ENCODE measurements at regions not wholly inside any gene's neighbourhood (a gene's known extent, or its start where the extent isn't known, plus 50 kb on each side); places are given as distances from the start of the nearest gene placed in this dataset.
"Not testable (repeated sequence)": the region's sequence is repeated elsewhere in the genome, so short reads cannot be mapped to it uniquely, and the experiment has no call there.

DNA sequence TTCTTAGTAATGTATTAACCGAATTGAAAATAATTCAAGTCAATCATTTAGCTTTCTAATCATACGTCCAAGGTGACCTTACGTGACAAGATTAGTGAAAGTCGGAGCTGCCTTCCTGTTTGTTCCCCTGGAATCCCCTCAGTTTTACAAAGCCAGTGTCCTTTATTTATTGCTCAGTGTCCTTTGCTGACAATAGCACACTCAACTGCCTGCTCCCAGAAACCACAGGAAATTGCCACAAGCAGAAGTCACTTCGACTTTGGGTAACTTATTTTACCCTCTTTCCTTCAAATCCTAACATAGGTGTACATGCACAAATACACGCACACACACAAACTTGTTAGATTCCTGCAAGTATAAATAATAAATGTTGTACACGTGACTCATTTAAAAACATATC is 1167.7 kb upstream of the ADGRB3 start:
- DNase-seq = no peak

DNA sequence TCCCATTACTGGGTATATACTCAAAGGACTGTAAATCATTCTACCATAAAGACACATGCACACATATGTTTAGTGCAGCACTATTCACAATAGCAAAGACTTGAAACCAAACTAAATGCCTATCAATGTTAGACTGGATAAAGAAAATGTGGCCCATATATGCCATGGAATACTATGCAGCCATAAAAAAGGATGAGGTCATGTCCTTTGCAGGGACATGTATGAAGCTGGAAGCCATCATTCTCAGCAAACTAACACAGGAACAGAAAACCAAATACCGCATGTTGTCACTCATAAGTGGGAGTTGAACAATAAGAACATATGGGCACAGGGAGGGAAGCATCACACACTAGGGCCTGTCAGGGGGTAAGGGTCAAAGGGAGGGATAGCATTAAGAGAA is 1172.4 kb upstream of the ADGRB3 start:
- DNase-seq = not testable (repeated sequence)

DNA sequence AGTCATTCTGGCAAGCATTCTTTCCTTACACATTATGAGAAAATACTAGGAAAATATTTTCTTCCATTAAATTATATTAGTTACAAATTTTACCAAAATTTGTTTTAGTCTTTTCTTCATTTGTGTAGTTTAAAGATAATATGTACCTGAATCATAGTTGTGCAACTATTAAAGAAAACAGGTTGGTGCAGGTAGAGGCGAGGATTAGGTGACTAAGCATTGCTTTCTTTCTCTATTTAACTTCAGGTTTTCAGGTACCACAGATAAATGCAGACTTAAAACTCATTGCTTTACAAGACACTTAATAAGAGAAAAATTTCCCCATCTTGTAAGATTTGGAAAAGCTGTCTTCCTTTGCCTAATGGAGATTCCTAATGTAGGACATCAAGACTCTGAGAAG is 1175.5 kb upstream of the ADGRB3 start:
- no peak for DNase-seq

DNA sequence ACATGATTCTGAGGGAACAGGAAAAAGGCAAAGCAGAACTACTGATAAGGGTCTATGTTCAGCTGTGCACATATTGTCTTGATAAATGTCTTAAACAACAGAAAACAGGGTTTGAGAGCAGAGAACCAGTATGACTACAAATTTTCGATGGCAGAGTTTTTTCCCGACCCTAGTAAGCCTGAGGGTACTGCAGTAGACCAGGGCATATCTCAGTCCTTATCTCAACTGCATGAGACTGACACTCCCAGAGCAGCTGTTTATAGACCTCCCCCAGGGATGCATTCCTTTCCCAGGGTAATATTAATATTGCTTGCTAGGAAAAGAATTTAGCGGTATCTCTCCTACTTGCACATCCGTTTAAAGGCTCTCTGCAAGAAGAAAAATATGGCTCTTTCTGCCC is 1176.8 kb upstream of the ADGRB3 start:
- DNase-seq = no peak

DNA sequence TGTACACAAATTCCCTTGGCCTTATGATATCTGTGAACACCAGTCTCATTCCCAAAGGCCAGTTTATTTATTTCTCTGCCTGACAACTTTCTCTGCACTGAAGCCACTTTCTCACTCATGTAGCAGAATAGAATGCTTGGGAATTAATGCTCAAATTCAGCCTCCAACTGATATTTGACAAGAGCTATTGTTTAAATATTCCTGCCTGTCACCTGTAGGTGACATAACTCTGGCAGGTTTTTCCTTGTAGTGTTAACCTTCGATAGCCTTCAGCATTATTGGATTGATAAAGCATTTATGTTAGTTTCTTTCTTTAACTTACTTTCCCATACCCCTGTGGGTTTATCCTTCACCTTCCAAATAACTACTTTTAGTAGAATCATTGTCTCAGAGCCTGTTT is 1183.2 kb upstream of the ADGRB3 start:
- DNase-seq = no peak

DNA sequence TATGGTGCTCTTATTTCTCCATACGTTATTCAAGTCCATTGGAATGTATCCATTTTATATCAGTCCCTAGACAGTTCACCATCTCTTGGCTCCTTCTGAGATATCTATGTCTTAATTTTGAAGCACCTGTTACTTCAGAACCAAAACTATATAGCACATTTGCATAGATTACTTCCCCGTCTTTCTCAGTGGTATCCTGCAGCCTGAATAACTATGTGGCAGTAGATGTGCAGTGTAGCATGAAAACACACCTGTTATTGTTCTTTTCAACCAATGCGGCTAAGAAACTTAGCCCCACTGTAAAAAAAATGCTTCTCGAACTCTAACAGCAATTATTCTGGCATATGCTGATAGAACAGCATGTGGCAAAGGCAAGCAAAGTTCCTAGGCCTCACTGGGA is 1184.4 kb upstream of the ADGRB3 start:
- no peak for DNase-seq

DNA sequence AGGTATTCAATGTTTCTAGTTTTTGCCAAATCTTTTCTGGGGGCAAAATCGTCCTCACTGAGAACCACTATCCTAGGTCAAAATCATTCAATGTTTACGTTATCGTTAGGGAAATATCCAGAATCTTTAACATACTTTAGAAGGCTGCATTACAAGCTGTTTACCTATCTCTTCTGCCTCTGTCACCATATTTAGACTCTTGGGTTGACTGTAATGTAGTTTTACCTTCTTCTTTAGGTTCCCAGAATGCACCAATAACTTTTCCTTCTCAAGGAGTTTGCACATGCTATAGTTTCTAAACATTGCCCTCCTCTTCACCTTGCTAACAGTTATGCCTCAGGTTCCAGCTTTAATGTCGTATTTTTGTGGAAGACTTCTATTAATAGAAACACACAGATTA is 1185.5 kb upstream of the ADGRB3 start:
- DNase-seq = no peak

DNA sequence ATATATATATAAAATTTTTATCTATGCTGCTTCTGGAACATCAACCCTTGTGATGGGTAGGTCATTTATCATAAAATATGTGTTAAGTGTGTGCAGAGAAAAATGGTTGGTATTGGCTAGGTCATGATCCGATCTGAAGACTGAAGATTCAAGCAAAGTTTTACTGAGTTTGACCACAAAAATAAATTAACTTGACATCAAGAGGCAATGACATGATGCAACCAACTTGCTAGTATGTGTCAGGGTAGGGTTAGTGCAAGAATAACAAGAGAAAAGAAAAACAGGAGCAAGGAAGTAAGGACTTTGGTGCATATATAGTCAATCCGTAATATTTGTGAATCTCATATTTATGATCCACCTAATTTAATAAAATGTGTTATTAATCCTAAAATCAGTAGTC is 1202.0 kb upstream of the ADGRB3 start:
- no peak for DNase-seq

DNA sequence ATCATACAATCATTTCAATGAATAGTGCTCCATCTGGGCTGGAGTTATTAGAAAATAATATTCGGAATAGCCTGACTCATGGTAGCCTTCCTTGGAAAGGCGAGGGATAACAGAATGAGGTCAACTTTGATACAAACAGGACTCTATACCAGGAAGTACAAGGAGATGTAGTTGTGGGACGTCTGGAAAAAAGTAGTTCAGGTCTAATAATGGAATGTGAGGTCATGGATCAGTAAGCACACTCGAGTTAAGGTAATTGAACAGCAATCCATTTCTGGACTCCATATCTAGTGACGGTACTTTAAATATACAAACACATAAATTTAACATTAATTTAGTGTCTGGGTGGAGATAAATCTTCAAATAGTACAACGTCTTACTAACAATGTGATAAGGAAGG is 1204.0 kb upstream of the ADGRB3 start:
- DNase-seq = no peak

DNA sequence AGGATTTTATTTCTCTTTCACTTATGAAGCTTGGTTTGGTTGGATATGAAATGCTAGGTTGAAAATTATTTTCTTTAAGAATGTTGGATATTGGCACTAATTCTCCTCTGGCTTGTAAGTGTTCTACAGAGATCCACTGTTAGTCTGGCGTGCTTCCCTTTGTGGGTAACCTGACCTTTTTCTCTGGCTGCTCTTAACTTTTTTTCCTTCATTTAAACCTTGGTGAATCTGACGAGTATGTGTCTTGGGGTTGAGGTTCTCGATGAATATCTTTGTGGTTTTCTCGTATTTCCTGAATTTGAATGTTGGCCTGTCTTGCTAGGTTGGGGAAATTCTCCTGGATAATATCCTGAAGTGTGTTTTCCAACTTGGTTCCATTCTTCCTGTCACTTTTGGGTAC is 1208.4 kb upstream of the ADGRB3 start:
- not testable (repeated sequence) for DNase-seq

DNA sequence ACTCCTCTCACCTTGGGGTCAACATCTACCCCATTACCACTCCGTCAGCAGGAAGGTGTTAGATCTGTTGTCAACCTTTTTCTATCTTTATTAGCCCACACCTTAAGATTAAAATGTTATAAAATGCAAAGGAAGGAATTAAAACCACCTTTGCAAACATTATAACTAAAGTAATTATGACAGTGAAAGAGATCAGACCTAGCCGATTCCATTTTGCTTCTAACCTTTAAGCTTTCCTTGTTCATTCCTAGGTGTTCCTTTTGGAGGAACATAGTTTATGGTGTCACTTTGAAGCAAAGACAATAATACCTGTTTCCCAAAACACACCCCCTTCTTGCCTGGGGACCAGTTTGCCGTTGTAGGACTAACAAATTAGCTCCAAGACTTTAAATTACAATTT is 1223.0 kb upstream of the ADGRB3 start:
- no peak for DNase-seq

DNA sequence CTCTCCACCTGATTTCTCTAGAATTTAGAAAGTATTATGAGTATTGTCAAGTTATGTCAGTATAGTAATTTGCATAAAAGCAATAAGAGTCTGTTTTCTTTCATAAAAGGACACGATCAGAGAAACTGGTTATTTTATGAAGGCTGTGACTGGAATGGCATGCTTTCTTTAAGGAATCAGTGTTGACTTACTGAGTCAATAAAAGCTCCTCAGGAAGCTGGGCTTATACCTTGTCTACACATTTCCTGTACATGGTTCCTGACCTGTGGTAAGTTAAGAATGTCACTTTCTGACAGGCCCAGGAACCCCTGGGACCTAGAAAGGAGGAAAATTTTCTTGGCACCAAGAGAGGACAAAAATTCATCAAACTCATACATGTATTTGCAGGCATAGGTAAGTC is 1224.0 kb upstream of the ADGRB3 start:
- DNase-seq = no peak

DNA sequence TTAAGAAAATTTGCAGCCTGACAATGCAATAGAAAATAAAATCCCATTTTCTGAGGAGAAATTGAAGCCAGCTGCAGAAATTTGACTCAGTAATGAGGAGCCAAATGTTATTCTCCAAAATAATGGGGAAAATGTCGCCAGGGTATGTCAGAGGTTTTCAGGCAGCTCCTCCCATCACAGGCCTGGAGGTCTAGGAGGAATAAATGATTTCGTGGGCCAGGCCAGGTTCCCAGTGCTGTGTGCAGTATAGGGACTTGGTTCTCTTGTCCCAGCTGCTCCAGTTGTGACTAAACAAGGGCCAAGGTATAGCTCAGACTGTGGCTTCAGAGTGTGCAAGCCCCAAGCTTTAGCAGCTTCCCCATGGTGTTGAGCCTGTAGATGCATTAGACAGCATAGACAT is 1240.8 kb upstream of the ADGRB3 start:
- DNase-seq = no peak

DNA sequence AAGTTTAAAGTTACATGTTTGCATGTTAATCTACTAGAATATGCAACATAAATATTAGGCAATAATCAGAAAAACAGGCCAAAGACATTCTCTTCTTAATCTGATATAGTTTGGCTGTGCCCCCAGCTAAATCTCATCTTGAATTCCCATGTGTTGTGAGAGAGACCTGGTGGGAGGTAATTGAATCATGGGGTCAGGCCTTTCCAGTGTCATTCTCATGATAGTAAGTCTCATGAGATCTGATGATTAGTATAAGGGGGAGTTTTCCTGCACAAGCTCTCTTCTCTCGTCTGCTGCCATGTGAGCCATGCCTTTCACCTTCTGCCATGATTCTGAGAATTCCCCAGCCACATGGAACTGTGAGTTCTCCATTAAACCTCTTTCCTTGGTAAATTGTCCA is 1241.7 kb upstream of the ADGRB3 start:
- DNase-seq = no peak

DNA sequence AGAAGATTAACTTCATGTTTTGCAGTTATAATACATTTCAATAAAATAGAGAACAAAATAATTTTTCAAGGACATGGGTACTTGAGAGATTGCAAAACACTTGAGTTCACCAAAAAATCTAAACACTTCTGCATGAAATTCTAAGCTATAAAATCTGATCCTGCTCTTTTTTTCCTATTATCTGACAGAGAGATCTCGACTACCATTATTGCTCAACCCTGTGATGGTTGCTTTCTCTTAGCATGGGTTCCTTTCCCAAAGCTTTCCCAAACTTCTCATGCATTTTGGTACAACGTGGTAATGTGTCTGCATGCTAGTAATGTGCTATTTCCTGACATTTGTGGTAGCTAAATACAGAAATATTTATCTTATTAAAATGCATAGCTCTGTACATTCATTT is 1243.1 kb upstream of the ADGRB3 start:
- no peak for DNase-seq

DNA sequence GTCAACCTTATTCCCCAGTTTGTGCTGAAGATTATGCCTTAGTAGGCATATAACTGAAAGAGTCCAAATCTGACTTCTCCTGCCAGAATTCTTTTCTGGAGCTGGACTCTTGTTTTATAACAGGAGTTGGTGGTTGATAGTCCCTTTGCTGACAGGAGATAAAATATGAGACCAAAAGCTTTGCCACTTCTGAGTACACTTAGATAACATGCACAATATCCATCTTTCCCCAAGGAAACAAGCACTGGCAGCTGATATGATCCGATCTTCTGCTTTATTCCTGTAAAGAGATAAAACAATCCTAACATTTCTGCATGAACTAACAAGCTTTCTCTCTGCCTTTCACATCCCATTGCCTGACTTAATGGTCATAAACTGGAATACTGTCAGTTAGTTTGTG is 1265.4 kb upstream of the ADGRB3 start:
- DNase-seq = no peak

DNA sequence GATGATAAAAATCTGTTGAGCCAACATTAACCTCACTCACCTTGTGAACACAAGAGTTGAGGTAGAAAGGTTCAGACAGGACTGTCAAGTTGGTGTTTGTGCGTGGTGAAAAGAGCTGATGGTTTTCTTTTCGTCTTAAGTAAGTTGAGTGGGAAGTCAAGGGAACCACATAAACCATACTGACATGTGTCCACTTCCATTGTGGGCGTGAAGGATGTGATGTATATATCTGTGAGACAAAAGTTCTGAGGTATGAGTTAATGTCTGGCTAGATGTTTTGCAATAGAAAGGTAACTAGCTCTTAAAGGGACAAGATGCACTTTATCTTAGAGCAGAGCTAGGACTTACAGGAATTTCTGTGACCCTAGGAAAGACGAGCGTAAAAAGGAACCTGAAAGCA is 1272.1 kb upstream of the ADGRB3 start:
- no peak for DNase-seq

DNA sequence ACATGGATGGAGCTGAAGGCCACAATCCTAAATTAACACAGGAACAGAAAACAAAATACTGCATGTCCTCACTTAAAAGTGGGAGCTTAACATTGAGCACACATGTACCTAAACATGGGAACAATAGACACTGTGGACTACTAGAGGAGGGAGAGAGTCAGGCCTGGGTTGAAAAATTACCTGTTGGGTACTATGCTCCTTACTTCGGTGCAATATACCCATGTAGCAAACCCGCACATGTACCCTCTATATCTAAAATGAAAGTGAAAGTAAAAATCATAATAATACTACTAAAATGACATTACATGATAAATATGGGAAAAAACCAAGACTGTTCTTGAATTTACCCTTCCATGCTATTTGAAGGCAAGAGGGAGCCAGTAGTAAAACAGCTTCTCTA is 1273.8 kb upstream of the ADGRB3 start:
- DNase-seq = no peak

DNA sequence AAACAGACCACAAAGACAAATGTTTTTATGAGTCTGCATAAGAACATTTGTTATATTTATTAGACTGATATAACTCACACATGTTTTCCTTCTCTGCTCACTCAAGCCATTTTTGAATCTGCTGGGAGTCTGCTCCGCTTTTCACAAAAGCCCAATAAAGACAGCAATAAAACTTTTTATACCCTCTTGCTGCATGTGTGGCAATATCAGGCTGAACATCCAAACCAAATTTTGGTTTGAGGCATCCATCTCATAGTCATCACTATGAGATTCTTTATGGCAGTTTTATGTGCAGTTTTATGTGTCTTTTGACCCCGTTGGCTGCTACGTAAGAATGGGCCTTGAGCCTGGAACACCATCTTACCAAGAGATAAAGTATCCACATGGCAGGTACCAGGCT is 1276.8 kb upstream of the ADGRB3 start:
- DNase-seq = no peak

DNA sequence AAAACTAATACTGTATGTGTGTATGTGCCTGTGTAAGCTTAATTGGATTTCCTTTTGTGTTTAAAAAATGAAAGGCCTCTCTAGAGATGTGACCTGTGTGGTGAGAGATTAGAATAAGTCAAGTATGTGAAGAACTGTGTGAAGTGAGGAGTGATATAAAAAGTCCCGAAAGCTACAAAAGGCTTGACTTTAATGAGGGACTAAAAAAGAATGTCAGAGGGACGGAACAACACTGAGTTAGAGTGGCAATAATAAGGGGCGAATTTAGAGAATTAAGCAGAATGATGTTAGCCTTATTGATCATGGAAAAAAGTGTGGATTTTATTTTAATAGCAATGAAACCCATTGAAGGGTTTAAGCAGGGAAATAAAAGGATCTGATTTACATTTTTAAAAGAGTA is 1281.2 kb upstream of the ADGRB3 start:
- no peak for DNase-seq

DNA sequence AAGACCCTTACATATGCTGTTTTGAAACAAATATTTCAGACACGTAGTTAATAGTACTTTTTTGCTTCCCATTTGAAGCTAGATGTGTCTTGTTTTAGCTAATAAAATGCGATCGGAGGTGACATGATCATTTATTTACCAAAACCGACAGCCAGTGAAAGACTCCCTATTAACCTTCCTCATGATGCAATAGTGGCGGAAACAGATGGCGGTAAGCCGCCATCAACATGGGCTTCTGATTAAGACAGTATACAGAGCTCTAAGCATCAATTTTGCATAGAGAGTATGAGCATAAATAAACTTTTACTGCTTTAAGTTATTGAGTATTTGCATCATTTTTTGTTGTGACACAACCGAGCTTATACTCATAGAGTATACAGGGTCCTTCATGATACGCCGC is 1282.4 kb upstream of the ADGRB3 start:
- DNase-seq = no peak

DNA sequence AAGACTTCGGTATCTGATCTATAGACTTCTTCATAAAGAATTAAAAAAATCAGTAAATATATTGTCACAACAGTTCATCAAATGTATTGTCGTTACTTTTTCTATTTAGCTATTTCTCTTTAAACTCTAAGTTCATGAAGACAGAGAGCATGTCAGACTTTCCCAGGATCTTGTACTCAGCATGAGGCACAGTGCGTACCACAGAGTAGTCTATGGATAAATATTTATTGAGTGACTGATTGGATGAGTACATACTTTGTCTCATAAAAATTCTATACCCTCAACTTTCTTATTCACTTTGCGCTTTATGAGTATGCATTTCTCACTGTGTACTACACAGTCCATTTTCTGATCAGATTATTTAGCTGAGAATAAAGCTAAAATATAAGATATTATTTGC is 1284.4 kb upstream of the ADGRB3 start:
- DNase-seq = no peak

DNA sequence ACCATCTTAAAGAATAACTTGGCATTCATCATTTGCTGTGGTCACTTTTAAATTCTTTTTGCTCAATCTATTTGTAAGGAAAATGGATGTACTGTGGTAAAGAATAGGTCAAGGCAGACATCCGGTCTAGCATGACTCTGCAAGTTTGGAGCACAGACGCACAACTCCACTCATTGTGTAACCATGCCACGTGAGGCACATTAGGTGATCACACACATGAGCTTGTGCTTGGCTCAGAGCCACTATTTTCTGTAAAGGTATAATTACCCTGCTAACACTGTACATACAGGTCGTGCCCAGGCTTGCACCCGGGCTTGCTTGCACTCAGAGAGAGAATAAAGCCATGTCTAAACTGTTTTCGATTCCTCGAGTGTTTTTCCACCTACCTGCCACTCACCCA is 1289.1 kb upstream of the ADGRB3 start:
- DNase-seq = no peak

DNA sequence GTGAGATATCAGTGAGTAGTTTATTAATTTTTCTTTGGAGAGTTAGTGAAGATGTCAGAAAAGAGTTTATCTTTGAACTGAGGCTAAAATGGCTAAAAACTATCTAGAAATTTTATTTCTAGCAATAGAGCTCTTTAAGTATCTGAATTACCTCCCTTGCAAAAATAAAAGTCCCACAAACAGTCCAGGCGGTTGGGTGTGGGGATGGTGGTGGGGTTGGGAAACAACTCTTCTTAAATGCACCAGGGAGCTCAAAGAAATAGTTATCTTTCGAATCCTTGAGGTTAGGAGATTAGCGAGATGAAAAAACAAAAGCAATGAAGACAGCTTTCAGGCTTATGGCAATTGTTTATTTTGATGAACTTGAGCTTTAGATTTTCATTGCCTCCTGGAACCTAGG is 1299.1 kb upstream of the ADGRB3 start:
- DNase-seq = no peak

DNA sequence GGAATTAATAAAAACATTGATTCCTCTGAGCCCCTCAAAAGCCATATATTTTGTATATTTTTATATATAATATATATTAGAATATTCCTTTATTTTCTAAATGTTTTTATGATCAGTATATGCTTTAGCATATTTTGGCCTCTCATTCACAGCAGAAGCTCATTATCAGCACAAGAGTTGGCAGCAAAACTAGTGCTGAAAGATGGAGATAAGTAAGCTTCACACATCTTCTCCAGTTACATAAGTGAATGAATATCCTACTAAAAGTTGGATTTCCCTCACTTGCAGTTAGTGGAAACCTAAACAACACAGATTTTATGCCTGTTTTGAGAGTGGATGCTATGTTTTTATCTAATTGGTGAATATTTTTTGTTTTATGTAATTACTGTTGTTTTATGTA is 1303.8 kb upstream of the ADGRB3 start:
- DNase-seq = no peak

DNA sequence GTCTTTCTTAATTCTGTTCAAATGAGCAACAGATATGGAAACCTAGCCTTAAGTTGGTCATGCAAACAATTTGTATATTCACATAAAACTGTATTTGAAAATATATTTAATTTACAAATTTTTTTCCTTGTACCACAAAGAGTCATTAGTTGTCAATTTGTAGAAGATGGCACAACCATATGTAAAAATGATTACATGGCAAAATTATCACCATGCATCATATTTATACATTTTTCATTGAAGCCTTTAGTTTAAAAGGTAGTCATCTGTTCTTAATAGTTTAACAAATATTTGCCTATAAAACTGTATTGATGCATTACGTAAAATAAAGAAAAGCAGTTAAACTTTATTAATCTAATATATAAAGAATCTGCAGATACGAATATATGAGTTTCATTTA is 1306.8 kb upstream of the ADGRB3 start:
- DNase-seq = no peak
